Head of caudate nucleus (tissue), 42 donors: ENCODE measurements at regions not wholly inside any gene's neighbourhood (a gene's known extent, or its start where the extent isn't known, plus 50 kb on each side); places are given as distances from the start of the nearest gene placed in this dataset.

Source experiments
- DNase-seq, 42 donors: peaks; one replicate each; pipeline versions ENCODE4 v3.0.0 to v3.0.0-alpha.2; 2020 to 2021; ENCODE audit warnings: mixed read lengths in 7 of 42
- intact Hi-C: fragments of 100-400 bp; cut with DNase I; formaldehyde crosslinking; loops from one replicate; pipeline ENCODE4 v1.15.0; 2022

GRCh38 chr16:66064801-66065530, 301.5 kb upstream of the CDH5 start:
- intact Hi-C loops: no loop called here
- no peak for DNase-seq

- no peak for DNase-seq
- intact Hi-C loops: no loop called here
These were observed 307.7 kb upstream of the CDH5 start for GRCh38 chr16:66058832-66059231.

GRCh38 chr16:66058172-66058691, 308.3 kb upstream of the CDH5 start:
- no peak for DNase-seq
- intact Hi-C loops: no loop called here

GRCh38 chr16:66057057-66057456, 309.4 kb upstream of the CDH5 start:
- DNase-seq: peak in 1 of 42 donors; percentile 29
- intact Hi-C loops: no loop called here

GRCh38 chr16:66054095-66054494, 312.4 kb upstream of the CDH5 start:
- intact Hi-C loops: no loop called here

GRCh38 chr16:66052745-66053144, 313.7 kb upstream of the CDH5 start:
- intact Hi-C loops: no loop called here
- DNase-seq: no peak

More at GRCh38 chr16:66054095-66054494, 312.4 kb upstream of the CDH5 start:
- no peak for DNase-seq

GRCh38 chr16:66050991-66051390, 315.5 kb upstream of the CDH5 start:
- intact Hi-C loops: no loop called here
- peak in 2 of 42 donors; percentile 9 to 12 for DNase-seq

GRCh38 chr16:66049865-66050264, 316.6 kb upstream of the CDH5 start:
- DNase-seq: no peak
- intact Hi-C loops: no loop called here

GRCh38 chr16:66045626-66046025, 320.9 kb upstream of the CDH5 start:
- no peak for DNase-seq
- intact Hi-C loops: no loop called here

GRCh38 chr16:66044556-66044955, 321.9 kb upstream of the CDH5 start:
- DNase-seq: no peak
- intact Hi-C loops: no loop called here

- intact Hi-C loops: no loop called here
- DNase-seq: no peak
These were observed 322.4 kb upstream of the CDH5 start for GRCh38 chr16:66044089-66044488.

- intact Hi-C loops: no loop called here
- DNase-seq: no peak
These were observed 323.2 kb upstream of the CDH5 start for GRCh38 chr16:66043326-66043725.

GRCh38 chr16:66042341-66042740, 324.1 kb upstream of the CDH5 start:
- intact Hi-C loops: no loop called here
- no peak for DNase-seq

- intact Hi-C loops: no loop called here
- no peak for DNase-seq
These were observed 324.6 kb upstream of the CDH5 start for GRCh38 chr16:66041907-66042306.

- DNase-seq: no peak
- intact Hi-C loops: no loop called here
These were observed 326.7 kb upstream of the CDH5 start for GRCh38 chr16:66039793-66040192.

- no peak for DNase-seq
- intact Hi-C loops: no loop called here
These were observed 329.4 kb upstream of the CDH5 start for GRCh38 chr16:66036793-66037715.

- intact Hi-C loops: no loop called here
- no peak for DNase-seq
These were observed 330.3 kb upstream of the CDH5 start for GRCh38 chr16:66036184-66036583.

- intact Hi-C loops: no loop called here
- DNase-seq: no peak
These were observed 331.4 kb upstream of the CDH5 start for GRCh38 chr16:66035096-66035495.

GRCh38 chr16:66032841-66033240, 333.6 kb upstream of the CDH5 start:
- DNase-seq: no peak
- intact Hi-C loops: no loop called here

- DNase-seq: no peak
- intact Hi-C loops: no loop called here
These were observed 336.5 kb upstream of the CDH5 start for GRCh38 chr16:66030036-66030435.
